Hepatocyte (in vitro differentiated cells): ENCODE measurements at regions not wholly inside any gene's neighbourhood (a gene's known extent, or its start where the extent isn't known, plus 50 kb on each side); places are given as distances from the start of the nearest gene placed in this dataset.

ENCODE experiments used
- DNase-seq: peaks from one replicate; pipeline ENCODE4 v3.0.0-alpha.2; 2016; ENCODE audit warnings: low spot score
- H2AFZ ChIP-seq: fragments of 200-600 bp; sonication (generic); 2 replicates; pipeline ENCODE4 v1.6.0; 2016; ENCODE audit warnings: antibody characterized with exemption, mild to moderate bottlenecking
- H3K27ac ChIP-seq: fragments of 200-600 bp; sonication (generic); 2 replicates; pipeline ENCODE4 v1.5.1; 2016; ENCODE audit warnings: mild to moderate bottlenecking
- H3K27me3 ChIP-seq: fragments of 200-600 bp; sonication (generic); 2 replicates; pipeline ENCODE4 v1.6.1; 2016
- H3K36me3 ChIP-seq: fragments of 200-600 bp; sonication (generic); replicated peaks from 2 replicates; pipeline ENCODE4 v1.5.1; 2016; ENCODE audit warnings: low read depth; ENCODE audit not compliant: insufficient read depth
- H3K4me1 ChIP-seq: fragments of 200-600 bp; sonication (generic); 2 replicates; pipeline ENCODE4 v1.5.1; 2016; ENCODE audit warnings: mild to moderate bottlenecking, moderate library complexity; ENCODE audit not compliant: insufficient read depth
- H3K4me2 ChIP-seq: fragments of 200-600 bp; sonication (generic); 2 replicates; pipeline ENCODE4 v1.6.0; 2016
- H3K4me3 ChIP-seq: fragments of 200-600 bp; sonication (generic); 2 replicates; pipeline ENCODE4 v1.5.1; 2016; ENCODE audit warnings: mild to moderate bottlenecking
- H3K79me2 ChIP-seq: fragments of 200-600 bp; sonication (generic); 2 replicates; pipeline ENCODE4 v1.6.0; 2017; ENCODE audit warnings: mild to moderate bottlenecking
- H3K9me2 ChIP-seq: fragments of 200-600 bp; sonication (generic); replicated peaks from 2 replicates; pipeline ENCODE4 v1.6.0; 2017; ENCODE audit warnings: mild to moderate bottlenecking; ENCODE audit not compliant: insufficient read depth
- H3K9me3 ChIP-seq: fragments of 200-600 bp; sonication (generic); 2 replicates; pipeline ENCODE4 v1.5.1; 2016; ENCODE audit warnings: low read depth, mild to moderate bottlenecking
- H4K20me1 ChIP-seq: fragments of 200-600 bp; sonication (generic); 2 replicates; pipeline ENCODE4 v1.6.0; 2016; ENCODE audit warnings: mild to moderate bottlenecking; ENCODE audit not compliant: insufficient read depth, poor library complexity, severe bottlenecking
- EZH2 ChIP-seq: fragments of 200-600 bp; sonication (generic); IDR thresholded peaks from 2 replicates; pipeline ENCODE4 v1.6.1; 2016; ENCODE audit warnings: antibody characterized with exemption, mild to moderate bottlenecking, borderline replicate concordance
- EZH2phosphoT487 ChIP-seq: fragments of 200-600 bp; sonication (generic); IDR thresholded peaks from one replicate; pipeline ENCODE4 v1.6.1; 2018; ENCODE audit warnings: antibody characterized with exemption, mild to moderate bottlenecking, low read depth, moderate library complexity; ENCODE audit not compliant: unreplicated experiment, severe bottlenecking
- WGBS: methylation state at CpG from one replicate; pipeline ENCODE4 v1.1.6; 2016; ENCODE audit warnings: low lambda C conversion rate; ENCODE audit errors: missing lambda C conversion rate; 5-methylcytosine and 5-hydroxymethylcytosine counted together
- TF ChIP-seq, protein P1 (sequence below): fragments of 200-600 bp; sonication (generic); IDR thresholded peaks from 2 replicates; pipeline ENCODE4 v1.5.1; 2016; ENCODE audit warnings: antibody characterized with exemption, mild to moderate bottlenecking; ENCODE audit not compliant: poor library complexity

DNA sequence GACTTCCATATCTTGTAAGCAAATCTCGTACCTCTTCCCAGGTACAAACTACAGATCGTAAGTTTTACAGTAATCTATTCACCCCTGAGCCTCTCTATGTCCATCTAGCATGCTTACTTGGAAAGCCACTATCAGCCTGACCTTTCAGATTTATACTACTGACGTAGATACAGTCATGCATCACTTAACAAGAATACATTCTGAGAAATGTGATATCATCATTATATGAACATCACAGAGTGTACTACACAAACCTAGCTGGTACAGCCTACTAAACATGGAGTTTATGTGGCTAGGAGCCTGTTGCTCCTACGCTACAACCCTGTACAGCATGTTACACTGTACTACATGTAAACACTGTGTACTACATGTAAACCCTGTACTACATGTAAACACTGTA, 293.2 kb upstream of the ZNF804A start:
- no peak overlapping the region for H2AFZ ChIP-seq
- WGBS, result 84% methylated on average over 4 of the region's 4 CpGs
- H3K9me3 ChIP-seq, result no peaks in the 10 kb centered on the region
- H3K4me3 ChIP-seq, result no peak overlapping the region
- H3K27ac ChIP-seq, result no peak overlapping the region
- H3K27me3 ChIP-seq, result no peaks in the 10 kb centered on the region
- H3K79me2 ChIP-seq, result no peaks in the 10 kb centered on the region
- H3K4me1 ChIP-seq, result no peaks in the 10 kb centered on the region
- DNase-seq, result no peak
- H3K4me2 ChIP-seq, result no peak overlapping the region
- TF ChIP-seq EZH2phosphoT487, result no peak
- TF ChIP-seq, protein P1, sequence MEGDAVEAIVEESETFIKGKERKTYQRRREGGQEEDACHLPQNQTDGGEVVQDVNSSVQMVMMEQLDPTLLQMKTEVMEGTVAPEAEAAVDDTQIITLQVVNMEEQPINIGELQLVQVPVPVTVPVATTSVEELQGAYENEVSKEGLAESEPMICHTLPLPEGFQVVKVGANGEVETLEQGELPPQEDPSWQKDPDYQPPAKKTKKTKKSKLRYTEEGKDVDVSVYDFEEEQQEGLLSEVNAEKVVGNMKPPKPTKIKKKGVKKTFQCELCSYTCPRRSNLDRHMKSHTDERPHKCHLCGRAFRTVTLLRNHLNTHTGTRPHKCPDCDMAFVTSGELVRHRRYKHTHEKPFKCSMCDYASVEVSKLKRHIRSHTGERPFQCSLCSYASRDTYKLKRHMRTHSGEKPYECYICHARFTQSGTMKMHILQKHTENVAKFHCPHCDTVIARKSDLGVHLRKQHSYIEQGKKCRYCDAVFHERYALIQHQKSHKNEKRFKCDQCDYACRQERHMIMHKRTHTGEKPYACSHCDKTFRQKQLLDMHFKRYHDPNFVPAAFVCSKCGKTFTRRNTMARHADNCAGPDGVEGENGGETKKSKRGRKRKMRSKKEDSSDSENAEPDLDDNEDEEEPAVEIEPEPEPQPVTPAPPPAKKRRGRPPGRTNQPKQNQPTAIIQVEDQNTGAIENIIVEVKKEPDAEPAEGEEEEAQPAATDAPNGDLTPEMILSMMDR, result no peak
- no peak for TF ChIP-seq EZH2
- H3K9me2 ChIP-seq, result no peaks in the 10 kb centered on the region
- no peaks in the 10 kb centered on the region for H3K36me3 ChIP-seq
- no peaks in the 10 kb centered on the region for H4K20me1 ChIP-seq

DNA sequence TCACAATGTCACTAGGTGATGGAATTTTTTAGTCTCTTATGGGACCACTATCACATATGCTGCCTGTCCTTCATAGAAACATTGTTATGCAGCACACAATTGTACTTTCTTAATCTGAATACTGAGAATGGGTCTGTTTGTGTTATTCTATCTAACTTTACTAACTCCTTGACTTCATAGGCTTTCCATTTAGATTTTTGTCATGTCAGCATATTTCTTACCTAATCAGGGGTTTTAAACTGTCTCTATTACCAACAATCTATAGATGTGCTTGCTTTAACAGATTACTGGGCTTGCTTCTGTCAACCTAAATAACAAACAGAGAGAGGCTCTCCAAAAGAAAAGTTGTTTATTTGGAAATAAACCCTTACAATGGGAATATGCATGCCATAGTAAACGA, 289.6 kb upstream of the ZNF804A start:
- Histone ChIP-seq H3K36me3 (no peaks in the 10 kb centered on the region), H3K4me1 (no peaks in the 10 kb centered on the region), H4K20me1 (no peaks in the 10 kb centered on the region), H3K27me3 (no peaks in the 10 kb centered on the region), H3K4me2 (no peak overlapping the region), H3K27ac (no peak overlapping the region), H3K9me2 (no peaks in the 10 kb centered on the region), H3K79me2 (no peaks in the 10 kb centered on the region), H3K4me3 (no peak overlapping the region), H3K9me3 (no peaks in the 10 kb centered on the region), H2AFZ (no peak overlapping the region)
- DNase-seq, result no peak
- 81% methylated on average over 1 of the region's 1 CpG for whole genome bisulfite sequencing
- TF ChIP-seq, protein P1, result no peak
- TF ChIP-seq EZH2 (no peak), EZH2phosphoT487 (no peak)

DNA sequence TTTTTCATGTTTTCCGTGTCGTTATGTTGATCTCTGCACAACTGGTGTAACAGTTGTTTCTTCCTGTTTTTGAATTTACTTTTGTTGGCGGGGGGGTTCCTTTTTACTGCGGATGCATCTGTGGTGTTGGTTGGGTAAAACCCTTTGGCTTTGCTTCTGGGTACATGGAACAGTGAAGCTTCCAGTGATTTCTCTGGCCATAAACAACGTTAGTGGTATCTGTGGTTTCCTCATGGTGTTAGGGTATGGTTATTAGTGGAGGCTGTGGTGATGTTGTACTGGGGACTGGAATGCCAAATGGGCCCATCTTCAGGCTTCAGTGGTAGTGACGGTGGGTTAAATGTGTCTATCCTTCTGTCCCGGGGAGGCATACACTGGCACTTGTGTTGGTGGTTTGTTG, 285.4 kb upstream of the ZNF804A start:
- H3K9me3 ChIP-seq, result no peaks in the 10 kb centered on the region
- H3K79me2 ChIP-seq, result no peaks in the 10 kb centered on the region
- H2AFZ ChIP-seq, result no peak overlapping the region
- no peaks in the 10 kb centered on the region for H3K9me2 ChIP-seq
- H4K20me1 ChIP-seq, result no peaks in the 10 kb centered on the region
- no peaks in the 10 kb centered on the region for H3K36me3 ChIP-seq
- no peak overlapping the region for H3K27ac ChIP-seq
- H3K4me2 ChIP-seq, result no peak overlapping the region
- no peaks in the 10 kb centered on the region for H3K27me3 ChIP-seq
- H3K4me1 ChIP-seq, result no peaks in the 10 kb centered on the region
- DNase-seq, result no peak
- 92% methylated on average over 7 of the region's 7 CpGs for WGBS
- H3K4me3 ChIP-seq, result no peak overlapping the region
- TF ChIP-seq, protein P1, result no peak
- TF ChIP-seq EZH2phosphoT487 (no peak), EZH2 (no peak)

DNA sequence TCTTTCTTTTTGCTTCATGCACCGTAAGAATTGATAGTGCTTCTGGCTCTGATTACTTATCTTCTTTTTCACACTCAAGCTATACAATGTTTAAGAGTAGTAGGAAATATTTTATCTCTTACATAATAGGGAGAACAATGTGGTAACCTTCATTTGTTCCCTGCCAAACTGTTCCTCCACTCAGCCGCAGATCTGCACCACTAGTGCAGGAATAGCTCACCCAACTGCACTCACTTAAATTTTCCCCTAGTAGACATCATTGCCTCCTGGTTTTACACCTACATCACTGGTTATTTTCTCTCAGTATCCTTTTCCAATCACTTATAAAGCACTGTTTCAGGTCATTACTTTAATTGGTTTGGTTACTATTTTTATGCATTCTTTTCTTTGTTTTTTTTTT, 283.5 kb upstream of the ZNF804A start:
- no peak overlapping the region for H3K4me3 ChIP-seq
- no peaks in the 10 kb centered on the region for H3K9me3 ChIP-seq
- H3K79me2 ChIP-seq, result no peaks in the 10 kb centered on the region
- WGBS, result 82% methylated on average over 2 of the region's 2 CpGs
- H4K20me1 ChIP-seq, result no peaks in the 10 kb centered on the region
- no peaks in the 10 kb centered on the region for H3K4me1 ChIP-seq
- no peak overlapping the region for H3K27ac ChIP-seq
- no peak for DNase-seq
- H3K4me2 ChIP-seq, result no peak overlapping the region
- no peak overlapping the region for H2AFZ ChIP-seq
- H3K27me3 ChIP-seq, result no peaks in the 10 kb centered on the region
- no peaks in the 10 kb centered on the region for H3K9me2 ChIP-seq
- H3K36me3 ChIP-seq, result no peaks in the 10 kb centered on the region
- TF ChIP-seq EZH2phosphoT487 (no peak), EZH2 (no peak)
- TF ChIP-seq, protein P1, result no peak
